Suprapubic skin (tissue), 4 donors: ENCODE measurements at regions not wholly inside any gene's neighbourhood (a gene's known extent, or its start where the extent isn't known, plus 50 kb on each side); places are given as distances from the start of the nearest gene placed in this dataset.

Source experiments
- DNase-seq, 2 donors: peaks; one replicate each; pipeline ENCODE4 v3.0.0-alpha.2; 2019; ENCODE audit warnings: low spot score in 2 of 2
- H3K27ac ChIP-seq: fragments of 200-600 bp; sonication (generic); one replicate; pipeline ENCODE4 v1.5.1; 2019
- H3K27me3 ChIP-seq: fragments of 200-600 bp; sonication (generic); one replicate; pipeline ENCODE4 v1.5.1; 2019
- H3K36me3 ChIP-seq: fragments of 200-600 bp; sonication (generic); one replicate; pipeline ENCODE4 v1.5.1; 2019
- H3K4me1 ChIP-seq: fragments of 200-600 bp; sonication (generic); one replicate; pipeline ENCODE4 v1.5.1; 2019
- H3K4me3 ChIP-seq: fragments of 200-600 bp; sonication (generic); one replicate; pipeline ENCODE4 v1.5.1; 2019; ENCODE audit warnings: mild to moderate bottlenecking
- H3K9me3 ChIP-seq: fragments of 200-600 bp; sonication (generic); one replicate; pipeline ENCODE4 v1.5.1; 2019
- EP300 ChIP-seq: sonication (generic); formaldehyde crosslinking; IDR thresholded peaks from one replicate; pipeline ENCODE4 v1.6.1; 2017; ENCODE audit warnings: antibody characterized with exemption
- POLR2A ChIP-seq, 2 donors: fragments of 450-650 bp; IDR thresholded peaks; one replicate each; pipeline ENCODE4 v1.6.1; 2017; ENCODE audit warnings: antibody characterized with exemption in 2 of 2, mild to moderate bottlenecking in 2 of 2, moderate library complexity in 2 of 2
- POLR2AphosphoS5 ChIP-seq, 3 donors: sonication (generic); formaldehyde crosslinking; IDR thresholded peaks; one replicate each; pipeline ENCODE4 v1.6.1; 2017; ENCODE audit warnings: antibody characterized with exemption in 3 of 3
- WGBS: methylation state at CpG from one replicate; pipeline ENCODE4 v1.1.5; 2018; 5-methylcytosine and 5-hydroxymethylcytosine counted together
- TF ChIP-seq, protein P1 (sequence below), 2 donors: fragments of 200-600 bp in 1 of 2; fragments of 450-650 bp in 1 of 2; sonication (generic) in 1 of 2; IDR thresholded peaks; one replicate each; pipeline ENCODE4 v1.5.1; 2016 to 2019; ENCODE audit warnings: antibody characterized with exemption in 2 of 2, mild to moderate bottlenecking in 1 of 2, moderate library complexity in 1 of 2

DNA sequence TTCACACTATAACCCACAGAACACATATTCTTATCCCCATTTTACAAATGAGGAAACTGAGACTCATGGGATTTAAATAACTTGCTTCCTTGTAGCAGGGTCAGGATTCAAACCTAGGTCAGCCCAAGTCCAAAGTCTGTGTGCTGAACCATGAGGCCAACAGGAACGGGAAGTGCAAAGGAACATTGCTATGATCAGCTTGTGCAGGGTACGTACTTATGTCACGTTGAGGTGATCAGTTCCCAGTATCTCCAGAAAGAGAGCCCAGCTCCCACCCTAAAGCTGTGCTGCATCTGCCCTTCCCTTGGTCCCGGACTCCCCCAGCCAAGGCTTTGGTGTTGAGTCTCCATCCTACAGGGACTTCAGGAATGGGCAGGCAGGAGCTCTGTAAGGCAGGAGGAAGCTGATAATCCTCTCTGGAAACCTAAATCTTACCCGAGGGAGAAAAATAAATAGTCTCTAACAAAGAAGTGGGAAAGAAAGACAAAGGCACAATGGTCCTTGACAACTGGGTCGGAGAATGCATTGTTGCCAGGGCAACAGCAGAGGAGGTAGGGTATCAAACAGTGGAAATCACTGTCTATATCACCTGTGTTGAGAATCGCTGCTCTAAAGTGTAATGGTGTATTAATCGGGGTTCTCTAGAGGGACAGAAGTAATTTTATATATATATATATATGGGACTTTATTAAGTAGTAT is 82.5 kb upstream of the FICD start:
- Histone ChIP-seq H3K4me1 (no peaks in the 10 kb centered on the region), H3K27me3 (no peaks in the 10 kb centered on the region), H3K27ac (no peak overlapping the region), H3K36me3 (no peaks in the 10 kb centered on the region), H3K4me3 (no peak overlapping the region), H3K9me3 (no peaks in the 10 kb centered on the region)
- 87% methylated on average over 8 of the region's 8 CpGs for WGBS
- no peak for TF ChIP-seq POLR2A (IDR thresholded peaks at IDR 0.05)
- DNase-seq = no peak

DNA sequence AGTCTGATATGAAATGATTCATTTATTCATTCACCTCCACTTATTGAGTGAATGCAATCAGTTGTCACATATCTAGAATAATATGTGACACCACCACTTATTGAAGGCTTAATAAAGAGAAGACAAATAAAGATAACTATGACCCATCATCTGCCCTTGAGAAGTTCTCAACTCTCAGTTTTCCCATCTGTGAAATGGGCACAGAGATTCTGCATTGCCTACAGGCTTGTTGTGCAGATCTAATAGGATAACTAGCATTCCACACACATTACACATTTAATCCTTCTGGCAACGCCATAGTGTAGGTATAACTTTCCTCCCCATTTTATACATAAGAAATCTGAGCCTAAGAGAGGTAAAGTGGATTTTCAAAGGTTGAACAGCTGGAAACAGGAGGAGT is 84.2 kb upstream of the FICD start:
- no peaks in the 10 kb centered on the region for H3K36me3 ChIP-seq
- no peaks in the 10 kb centered on the region for H3K4me1 ChIP-seq
- H3K27me3 ChIP-seq = peaks cover 6% of the 10 kb centered on the region
- no peaks in the 10 kb centered on the region for H3K9me3 ChIP-seq
- no peak for DNase-seq
- WGBS = 53% methylated on average over 1 of the region's 1 CpG
- no peak overlapping the region for H3K27ac ChIP-seq
- no peak overlapping the region for H3K4me3 ChIP-seq
- no peak for TF ChIP-seq EP300
- TF ChIP-seq, protein P1, sequence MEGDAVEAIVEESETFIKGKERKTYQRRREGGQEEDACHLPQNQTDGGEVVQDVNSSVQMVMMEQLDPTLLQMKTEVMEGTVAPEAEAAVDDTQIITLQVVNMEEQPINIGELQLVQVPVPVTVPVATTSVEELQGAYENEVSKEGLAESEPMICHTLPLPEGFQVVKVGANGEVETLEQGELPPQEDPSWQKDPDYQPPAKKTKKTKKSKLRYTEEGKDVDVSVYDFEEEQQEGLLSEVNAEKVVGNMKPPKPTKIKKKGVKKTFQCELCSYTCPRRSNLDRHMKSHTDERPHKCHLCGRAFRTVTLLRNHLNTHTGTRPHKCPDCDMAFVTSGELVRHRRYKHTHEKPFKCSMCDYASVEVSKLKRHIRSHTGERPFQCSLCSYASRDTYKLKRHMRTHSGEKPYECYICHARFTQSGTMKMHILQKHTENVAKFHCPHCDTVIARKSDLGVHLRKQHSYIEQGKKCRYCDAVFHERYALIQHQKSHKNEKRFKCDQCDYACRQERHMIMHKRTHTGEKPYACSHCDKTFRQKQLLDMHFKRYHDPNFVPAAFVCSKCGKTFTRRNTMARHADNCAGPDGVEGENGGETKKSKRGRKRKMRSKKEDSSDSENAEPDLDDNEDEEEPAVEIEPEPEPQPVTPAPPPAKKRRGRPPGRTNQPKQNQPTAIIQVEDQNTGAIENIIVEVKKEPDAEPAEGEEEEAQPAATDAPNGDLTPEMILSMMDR (IDR thresholded peaks at IDR 0.05) = no peak
- TF ChIP-seq POLR2A (IDR thresholded peaks at IDR 0.05) = no peak
- no peak for TF ChIP-seq POLR2AphosphoS5 (IDR thresholded peaks at IDR 0.05)

DNA sequence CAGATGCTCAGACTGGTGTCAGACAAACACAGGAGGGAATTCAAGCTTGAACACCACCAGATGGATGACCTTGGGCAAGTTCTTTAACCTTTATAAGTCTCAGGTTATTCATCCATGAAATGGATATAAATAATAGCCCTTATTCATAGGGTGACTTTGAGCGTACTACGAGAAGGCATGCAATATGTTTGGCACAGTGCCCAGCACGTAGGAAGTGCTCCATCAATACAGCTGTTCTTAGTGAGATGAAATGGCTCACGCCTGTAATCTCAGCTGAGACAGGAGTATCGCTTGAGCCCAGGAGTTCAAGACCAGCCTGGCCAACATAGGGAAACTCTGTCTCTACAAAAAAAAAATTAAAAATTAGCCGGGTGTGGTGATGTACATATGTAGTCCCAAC is 84.8 kb upstream of the FICD start:
- Histone ChIP-seq H3K9me3 (no peaks in the 10 kb centered on the region), H3K36me3 (no peaks in the 10 kb centered on the region), H3K27ac (no peak overlapping the region), H3K4me3 (no peak overlapping the region), H3K27me3 (peaks cover 10% of the 10 kb centered on the region), H3K4me1 (no peaks in the 10 kb centered on the region)
- 38% methylated on average over 6 of the region's 6 CpGs for WGBS
- DNase-seq = no peak
- TF ChIP-seq EP300 = no peak
- TF ChIP-seq, protein P1 (IDR thresholded peaks at IDR 0.05) = no peak
- no peak for TF ChIP-seq POLR2AphosphoS5 (IDR thresholded peaks at IDR 0.05)
- no peak for TF ChIP-seq POLR2A (IDR thresholded peaks at IDR 0.05)

DNA sequence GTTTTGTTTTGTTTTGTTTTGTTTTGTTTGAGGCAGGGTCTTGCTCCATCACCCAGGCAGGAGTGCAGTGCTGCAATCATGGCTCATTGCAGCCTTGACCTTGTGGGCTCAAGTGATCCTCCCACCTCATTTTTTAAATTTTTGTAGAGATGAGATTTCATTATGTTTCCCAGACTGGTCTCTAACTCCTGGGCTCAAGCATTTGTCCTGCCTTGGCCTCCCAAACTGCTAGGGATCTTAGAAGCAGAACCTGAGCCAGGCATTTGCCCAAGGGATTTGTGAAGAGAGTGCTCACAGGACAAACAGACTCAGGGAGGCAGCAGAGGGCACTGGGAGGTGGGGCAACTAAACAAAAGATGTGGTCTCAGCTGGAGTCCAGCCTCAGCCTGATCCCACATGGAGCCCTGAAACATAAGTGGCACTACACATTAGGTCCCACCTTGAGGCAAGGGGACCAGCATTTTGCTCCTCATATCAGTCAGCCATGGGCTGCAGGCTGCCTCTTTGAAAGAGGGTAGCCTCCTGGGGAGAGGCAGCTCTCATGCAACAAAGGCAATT is 86.2 kb upstream of the CMKLR1 start:
- Histone ChIP-seq H3K4me3 (no peak overlapping the region), H3K27me3 (peaks cover 10% of the 10 kb centered on the region), H3K36me3 (no peaks in the 10 kb centered on the region), H3K4me1 (no peaks in the 10 kb centered on the region), H3K27ac (no peak overlapping the region), H3K9me3 (no peaks in the 10 kb centered on the region)
- TF ChIP-seq, protein P1 (IDR thresholded peaks at IDR 0.05) = no peak
- TF ChIP-seq POLR2A (IDR thresholded peaks at IDR 0.05) (no peak), POLR2AphosphoS5 (IDR thresholded peaks at IDR 0.05) (no peak), EP300 (no peak)
- no peak for DNase-seq

DNA sequence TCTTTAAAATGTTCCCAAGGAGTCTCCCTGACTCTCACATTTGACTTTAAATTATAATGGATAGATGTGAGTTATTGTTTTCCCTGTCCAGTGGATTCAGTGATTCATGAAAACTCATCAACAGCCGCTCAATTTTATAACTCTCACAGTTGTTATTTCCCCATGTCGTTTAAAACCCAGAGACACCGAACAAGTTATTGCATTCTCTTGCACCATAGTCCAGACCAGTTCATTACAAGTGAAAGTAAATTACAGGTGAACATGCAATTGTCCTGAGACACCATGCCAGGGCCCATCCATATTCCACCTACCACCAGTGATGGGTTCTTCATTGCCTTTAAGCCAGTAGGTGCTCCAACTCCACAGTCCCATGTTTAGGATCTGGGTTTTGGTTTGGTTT is 85.7 kb upstream of the CMKLR1 start:
- Histone ChIP-seq H3K4me3 (no peak overlapping the region), H3K27ac (no peak overlapping the region), H3K9me3 (no peaks in the 10 kb centered on the region), H3K36me3 (no peaks in the 10 kb centered on the region), H3K4me1 (no peaks in the 10 kb centered on the region), H3K27me3 (peaks cover 10% of the 10 kb centered on the region)
- WGBS = 86% methylated on average over 3 of the region's 3 CpGs
- no peak for DNase-seq
- no peak for TF ChIP-seq POLR2AphosphoS5 (IDR thresholded peaks at IDR 0.05)
- TF ChIP-seq POLR2A (IDR thresholded peaks at IDR 0.05) = no peak
- no peak for TF ChIP-seq EP300
- TF ChIP-seq, protein P1 (IDR thresholded peaks at IDR 0.05) = no peak

DNA sequence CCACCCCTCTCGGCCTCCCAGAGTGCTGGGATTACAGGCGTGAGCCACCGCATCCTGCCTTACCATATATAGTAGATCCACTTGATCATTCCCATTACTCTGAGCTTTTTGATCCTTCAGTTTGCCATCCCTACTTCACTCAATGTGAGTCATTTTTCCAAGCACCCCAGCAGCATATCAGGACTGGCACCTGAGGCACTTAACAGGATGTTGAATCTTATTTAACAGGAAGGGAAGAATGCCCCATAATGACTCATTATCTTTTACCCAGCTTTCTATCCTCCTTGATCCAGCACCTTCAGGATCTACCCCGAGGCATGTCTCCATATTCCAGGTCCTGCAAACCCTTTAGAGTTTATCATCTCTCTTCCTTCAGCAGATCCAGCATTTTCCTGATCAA is 84.9 kb upstream of the CMKLR1 start:
- Histone ChIP-seq H3K4me3 (no peak overlapping the region), H3K4me1 (no peaks in the 10 kb centered on the region), H3K27ac (no peak overlapping the region), H3K9me3 (no peaks in the 10 kb centered on the region), H3K36me3 (no peaks in the 10 kb centered on the region), H3K27me3 (peaks cover 10% of the 10 kb centered on the region)
- TF ChIP-seq EP300 (no peak), POLR2A (IDR thresholded peaks at IDR 0.05) (no peak), POLR2AphosphoS5 (IDR thresholded peaks at IDR 0.05) (no peak)
- TF ChIP-seq, protein P1 (IDR thresholded peaks at IDR 0.05) = no peak
- WGBS = 73% methylated on average over 4 of the region's 4 CpGs
- no peak for DNase-seq
